EH (cell line): ENCODE measurements at regions not wholly inside any gene's neighbourhood (a gene's known extent, or its start where the extent isn't known, plus 50 kb on each side); places are given as distances from the start of the nearest gene placed in this dataset.
"Not testable (repeated sequence)": the region's sequence is repeated elsewhere in the genome, so short reads cannot be mapped to it uniquely, and the experiment has no call there.

Experiments used
- DNase-seq: peaks from one replicate; pipeline ENCODE4 v3.0.0-alpha.2; 2015; ENCODE audit warnings: low read depth

- peak; percentile 5 for DNase-seq
These were observed 176.5 kb downstream of the IRF8 start for GRCh38 chr16:86075488-86075785.

GRCh38 chr16:86075839-86076440 lies 177.0 kb downstream of the IRF8 start:
- DNase-seq: no peak

GRCh38 chr16:86076606-86077005 lies 177.6 kb downstream of the IRF8 start:
- DNase-seq: no peak

- no peak for DNase-seq
These were observed 178.4 kb downstream of the IRF8 start for GRCh38 chr16:86077243-86077940.

- no peak for DNase-seq
These were observed 179.2 kb downstream of the IRF8 start for GRCh38 chr16:86078121-86078600.

GRCh38 chr16:86078711-86079110 lies 179.7 kb downstream of the IRF8 start:
- DNase-seq: not testable (repeated sequence)

GRCh38 chr16:86079255-86079885 lies 180.4 kb downstream of the IRF8 start:
- DNase-seq: no peak

- no peak for DNase-seq
These were observed 181.3 kb downstream of the IRF8 start for GRCh38 chr16:86080131-86080875.

- DNase-seq: no peak
These were observed 182.0 kb downstream of the IRF8 start for GRCh38 chr16:86080982-86081381.

GRCh38 chr16:86082418-86083030 lies 183.6 kb downstream of the IRF8 start:
- DNase-seq: no peak

GRCh38 chr16:86083382-86084002 lies 184.5 kb downstream of the IRF8 start:
- no peak for DNase-seq

GRCh38 chr16:86085161-86085611 lies 186.2 kb downstream of the IRF8 start:
- no peak for DNase-seq

- DNase-seq: no peak
These were observed 186.8 kb downstream of the IRF8 start for GRCh38 chr16:86085795-86086194.

GRCh38 chr16:86086471-86086870 lies 187.5 kb downstream of the IRF8 start:
- no peak for DNase-seq

- DNase-seq: no peak
These were observed 188.3 kb downstream of the IRF8 start for GRCh38 chr16:86087011-86087895.

GRCh38 chr16:86087896-86088230 lies 188.9 kb downstream of the IRF8 start:
- no peak for DNase-seq

- DNase-seq: no peak
These were observed 189.3 kb downstream of the IRF8 start for GRCh38 chr16:86088287-86088686.

- DNase-seq: no peak
These were observed 189.9 kb downstream of the IRF8 start for GRCh38 chr16:86088816-86089215.

- DNase-seq: no peak
These were observed 190.5 kb downstream of the IRF8 start for GRCh38 chr16:86089334-86089900.

GRCh38 chr16:86089991-86090390 lies 191.0 kb downstream of the IRF8 start:
- no peak for DNase-seq
